ENCODE measurements at regions not wholly inside any gene's neighbourhood (a gene's known extent, or its start where the extent isn't known, plus 50 kb on each side); places are given as distances from the start of the nearest gene placed in this dataset.

DNA sequence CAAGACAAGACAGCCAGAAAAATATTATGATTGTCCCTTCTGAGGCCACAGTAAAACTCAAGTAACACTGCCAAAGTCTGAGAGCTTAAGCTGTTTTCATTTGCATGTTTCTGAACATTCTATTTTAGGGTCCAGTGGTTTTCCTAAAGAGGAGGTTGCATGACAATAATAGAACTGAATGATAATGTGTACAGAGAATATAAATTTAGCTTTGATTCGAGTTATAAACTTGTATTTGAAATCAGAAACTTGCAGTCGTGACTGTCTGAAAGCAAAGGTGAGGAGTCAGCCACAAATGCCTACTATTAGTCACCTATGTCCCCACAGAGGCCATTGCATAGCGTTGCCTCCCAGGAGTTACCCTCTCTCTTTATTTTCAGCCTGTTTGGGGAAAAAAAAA is 363.1 kb upstream of the ADGRL2 start:
- TF ChIP-seq CTCF (IDR thresholded peaks at IDR 0.05) (no peak), POLR2A (IDR thresholded peaks at IDR 0.05) (no peak)
